ENCODE measurements at regions not wholly inside any gene's neighbourhood (a gene's known extent, or its start where the extent isn't known, plus 50 kb on each side); places are given as distances from the start of the nearest gene placed in this dataset.

DNA sequence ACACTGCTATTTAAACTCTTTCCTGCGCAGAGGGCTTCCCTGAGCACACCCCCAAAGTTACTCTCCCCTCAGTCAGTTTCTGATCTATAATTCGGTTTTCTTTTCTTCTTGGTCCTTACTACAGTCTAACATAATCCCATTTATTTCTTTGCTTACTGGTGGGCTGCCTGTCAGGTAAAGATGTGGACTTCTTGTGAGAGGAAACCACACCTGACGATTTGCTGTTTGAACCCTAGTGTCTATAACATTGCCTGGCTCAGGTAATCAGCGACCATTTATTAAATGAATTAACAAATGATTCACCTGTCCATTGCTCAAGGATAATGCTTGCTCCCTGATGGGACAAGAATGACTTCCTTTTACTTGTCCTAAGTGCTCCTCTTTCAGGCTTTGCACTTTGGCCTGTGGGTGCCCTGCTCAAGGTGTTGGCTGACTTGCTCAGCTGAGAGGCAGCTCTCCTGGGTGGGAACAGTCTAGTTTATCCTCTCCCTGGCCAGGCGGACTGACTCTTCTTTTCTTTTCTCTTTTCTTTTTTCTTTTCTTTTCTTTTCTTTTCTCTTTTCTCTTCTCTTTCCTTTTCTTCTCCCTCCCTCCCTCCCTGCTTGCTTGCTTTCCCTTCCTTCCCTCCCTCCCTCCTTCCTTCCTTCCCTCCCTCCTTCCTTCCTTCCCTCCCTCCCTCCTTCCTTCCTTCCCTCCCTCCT lies 233.1 kb downstream of the BCAS1 start:
- TF ChIP-seq, protein P1, sequence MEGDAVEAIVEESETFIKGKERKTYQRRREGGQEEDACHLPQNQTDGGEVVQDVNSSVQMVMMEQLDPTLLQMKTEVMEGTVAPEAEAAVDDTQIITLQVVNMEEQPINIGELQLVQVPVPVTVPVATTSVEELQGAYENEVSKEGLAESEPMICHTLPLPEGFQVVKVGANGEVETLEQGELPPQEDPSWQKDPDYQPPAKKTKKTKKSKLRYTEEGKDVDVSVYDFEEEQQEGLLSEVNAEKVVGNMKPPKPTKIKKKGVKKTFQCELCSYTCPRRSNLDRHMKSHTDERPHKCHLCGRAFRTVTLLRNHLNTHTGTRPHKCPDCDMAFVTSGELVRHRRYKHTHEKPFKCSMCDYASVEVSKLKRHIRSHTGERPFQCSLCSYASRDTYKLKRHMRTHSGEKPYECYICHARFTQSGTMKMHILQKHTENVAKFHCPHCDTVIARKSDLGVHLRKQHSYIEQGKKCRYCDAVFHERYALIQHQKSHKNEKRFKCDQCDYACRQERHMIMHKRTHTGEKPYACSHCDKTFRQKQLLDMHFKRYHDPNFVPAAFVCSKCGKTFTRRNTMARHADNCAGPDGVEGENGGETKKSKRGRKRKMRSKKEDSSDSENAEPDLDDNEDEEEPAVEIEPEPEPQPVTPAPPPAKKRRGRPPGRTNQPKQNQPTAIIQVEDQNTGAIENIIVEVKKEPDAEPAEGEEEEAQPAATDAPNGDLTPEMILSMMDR (IDR thresholded peaks at IDR 0.05) = no peak
- Histone ChIP-seq H3K4me3 (ENCODE audit: low read depth, low read length) (no peak overlapping the region), H2AFZ (peak overlapping the region; percentile 50), H3K4me1 (no peaks in the 10 kb centered on the region), H3K27ac (no peak overlapping the region), H3K4me2 (ENCODE audit: low read length) (no peak overlapping the region), H3K79me2 (no peaks in the 10 kb centered on the region), H3K9ac (no peak overlapping the region), H3K27me3 (ENCODE audit: control insufficient read depth, insufficient read depth, low read length) (no peaks in the 10 kb centered on the region), H3K36me3 (ENCODE audit: control insufficient read depth, insufficient read depth, low read length) (no peaks in the 10 kb centered on the region), H3K9me3 (ENCODE audit: control insufficient read depth, low read length) (no peaks in the 10 kb centered on the region)

DNA sequence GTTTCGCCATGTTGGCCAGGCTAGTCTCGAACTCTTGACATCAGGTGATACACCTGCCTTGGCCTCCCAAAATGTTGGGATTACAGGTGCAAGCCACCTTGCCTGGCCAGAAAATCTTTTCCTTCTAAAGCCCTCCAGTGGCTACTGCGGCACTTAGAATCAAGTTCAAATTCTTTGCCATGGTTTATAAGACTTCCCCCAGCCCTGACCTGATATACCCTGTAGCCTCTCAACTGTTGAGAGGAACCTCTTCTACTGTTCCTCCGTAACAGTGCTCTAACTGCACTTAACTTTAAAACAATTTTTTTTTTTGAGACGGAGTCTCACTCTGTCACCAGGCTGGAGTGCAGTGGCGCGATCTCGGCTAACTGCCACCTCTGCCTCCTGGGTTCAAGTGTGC lies 235.6 kb downstream of the BCAS1 start:
- Histone ChIP-seq H3K79me2 (no peaks in the 10 kb centered on the region), H3K9me3 (ENCODE audit: control insufficient read depth, low read length) (no peaks in the 10 kb centered on the region), H3K4me2 (ENCODE audit: low read length) (no peak overlapping the region), H2AFZ (no peak overlapping the region), H3K27ac (no peak overlapping the region), H3K4me3 (ENCODE audit: low read depth, low read length) (no peak overlapping the region), H3K36me3 (ENCODE audit: control insufficient read depth, insufficient read depth, low read length) (no peaks in the 10 kb centered on the region), H3K27me3 (ENCODE audit: control insufficient read depth, insufficient read depth, low read length) (no peaks in the 10 kb centered on the region), H3K9ac (no peak overlapping the region), H3K4me1 (peaks cover 8% of the 10 kb centered on the region)
- TF ChIP-seq, protein P1 (IDR thresholded peaks at IDR 0.05) = no peak

DNA sequence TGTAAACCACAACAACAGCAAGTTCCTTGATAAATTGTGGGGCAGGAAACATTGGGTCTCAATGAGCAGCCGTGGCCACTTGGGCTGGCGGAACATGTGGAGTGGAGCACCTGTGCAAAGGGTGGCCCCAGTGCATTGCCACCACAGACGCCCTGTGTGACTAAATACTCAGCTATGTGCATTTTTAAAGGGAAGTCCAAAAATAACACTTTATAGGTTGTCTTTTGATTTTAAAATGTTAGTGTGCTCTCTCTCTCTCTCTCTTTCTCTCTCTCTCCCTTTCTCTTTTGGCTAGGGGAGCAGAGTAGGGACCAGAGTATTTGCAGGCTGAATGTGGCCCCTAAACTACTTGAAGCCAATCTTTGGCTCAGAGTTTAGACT lies 236.3 kb downstream of the BCAS1 start:
- H3K4me3 ChIP-seq (ENCODE audit: low read depth, low read length) = no peak overlapping the region
- no peak overlapping the region for H3K9ac ChIP-seq
- no peaks in the 10 kb centered on the region for H3K9me3 ChIP-seq (ENCODE audit: control insufficient read depth, low read length)
- TF ChIP-seq, protein P1 (IDR thresholded peaks at IDR 0.05) = no peak
- H3K4me1 ChIP-seq = peaks cover 11% of the 10 kb centered on the region
- no peak overlapping the region for H2AFZ ChIP-seq
- H3K4me2 ChIP-seq (ENCODE audit: low read length) = no peak overlapping the region
- H3K79me2 ChIP-seq = no peaks in the 10 kb centered on the region
- no peaks in the 10 kb centered on the region for H3K36me3 ChIP-seq (ENCODE audit: control insufficient read depth, insufficient read depth, low read length)
- H3K27ac ChIP-seq = no peak overlapping the region
- no peaks in the 10 kb centered on the region for H3K27me3 ChIP-seq (ENCODE audit: control insufficient read depth, insufficient read depth, low read length)

DNA sequence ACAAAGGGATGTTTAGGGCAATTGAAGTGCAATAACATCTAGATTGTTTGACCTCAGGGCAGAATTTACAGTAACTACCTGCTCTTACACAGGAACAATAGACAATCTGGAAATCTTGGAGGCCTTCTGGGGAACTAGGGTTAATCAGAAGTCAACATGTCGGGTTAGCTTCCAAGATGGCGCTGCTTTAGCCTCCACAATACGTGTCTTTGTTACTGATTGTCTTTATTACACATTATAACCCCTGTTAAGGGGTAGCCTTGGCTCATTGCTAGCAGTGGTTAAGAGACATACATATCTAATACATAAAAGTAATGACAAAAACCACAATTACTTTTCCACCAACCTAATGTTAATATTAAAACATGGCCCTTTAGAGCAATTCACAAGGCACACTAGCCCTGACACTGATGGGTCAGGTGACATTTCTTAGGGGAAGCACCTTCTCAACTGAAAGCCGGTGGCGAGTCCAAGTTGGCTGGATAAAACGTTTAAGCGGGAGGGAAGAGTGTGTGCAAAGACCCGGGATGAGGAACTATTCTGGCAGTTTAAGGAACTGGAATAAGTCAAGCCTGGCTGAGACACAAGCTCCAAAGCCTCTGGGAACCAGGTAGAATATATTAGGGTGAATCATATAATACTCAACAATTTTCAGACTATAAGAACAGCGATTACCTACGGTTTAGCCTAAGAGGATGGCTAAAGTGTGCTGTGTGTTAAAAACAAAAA lies 236.9 kb downstream of the BCAS1 start:
- TF ChIP-seq, protein P1 (IDR thresholded peaks at IDR 0.05) = no peak
- H3K4me1 ChIP-seq = peaks cover 17% of the 10 kb centered on the region

More for the DNA sequence above, 236.9 kb downstream of the BCAS1 start:
- no peak overlapping the region for H2AFZ ChIP-seq
- no peaks in the 10 kb centered on the region for H3K36me3 ChIP-seq (ENCODE audit: control insufficient read depth, insufficient read depth, low read length)
- H3K79me2 ChIP-seq = no peaks in the 10 kb centered on the region
- H3K27me3 ChIP-seq (ENCODE audit: control insufficient read depth, insufficient read depth, low read length) = no peaks in the 10 kb centered on the region
- no peaks in the 10 kb centered on the region for H3K9me3 ChIP-seq (ENCODE audit: control insufficient read depth, low read length)
- no peak overlapping the region for H3K9ac ChIP-seq
- H3K4me3 ChIP-seq (ENCODE audit: low read depth, low read length) = no peak overlapping the region
- no peak overlapping the region for H3K4me2 ChIP-seq (ENCODE audit: low read length)
- no peak overlapping the region for H3K27ac ChIP-seq

All from parathyroid adenoma (tissue), 2 donors.